ENCODE measurements at regions not wholly inside any gene's neighbourhood (a gene's known extent, or its start where the extent isn't known, plus 50 kb on each side); places are given as distances from the start of the nearest gene placed in this dataset.

DNA sequence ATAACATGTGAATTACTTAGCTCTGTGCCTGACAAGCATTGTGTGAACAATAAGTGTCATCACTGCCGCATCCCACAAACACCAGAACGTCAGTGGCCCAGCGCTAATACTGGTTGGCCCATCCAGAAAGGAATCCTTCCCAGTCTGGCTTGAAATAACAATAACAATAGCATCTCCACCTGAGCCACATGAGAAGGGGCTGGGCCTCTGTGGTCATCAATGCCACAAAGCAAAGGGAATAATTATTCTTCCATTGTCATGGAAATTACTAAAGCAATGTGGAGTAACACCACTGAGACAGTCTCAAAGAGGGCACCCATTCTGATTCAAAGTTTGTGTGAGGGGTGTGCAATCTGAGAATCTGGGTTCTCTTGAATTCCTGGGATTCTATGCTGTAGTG is 105.7 kb upstream of the INHBA start:
- in situ Hi-C loops (cut with MboI; ENCODE audit: low pct_unique_long_range_greater_than_20kb, low sequenced_read_pairs, unreplicated experiment) = no loop called here
- TF ChIP-seq, protein P1, sequence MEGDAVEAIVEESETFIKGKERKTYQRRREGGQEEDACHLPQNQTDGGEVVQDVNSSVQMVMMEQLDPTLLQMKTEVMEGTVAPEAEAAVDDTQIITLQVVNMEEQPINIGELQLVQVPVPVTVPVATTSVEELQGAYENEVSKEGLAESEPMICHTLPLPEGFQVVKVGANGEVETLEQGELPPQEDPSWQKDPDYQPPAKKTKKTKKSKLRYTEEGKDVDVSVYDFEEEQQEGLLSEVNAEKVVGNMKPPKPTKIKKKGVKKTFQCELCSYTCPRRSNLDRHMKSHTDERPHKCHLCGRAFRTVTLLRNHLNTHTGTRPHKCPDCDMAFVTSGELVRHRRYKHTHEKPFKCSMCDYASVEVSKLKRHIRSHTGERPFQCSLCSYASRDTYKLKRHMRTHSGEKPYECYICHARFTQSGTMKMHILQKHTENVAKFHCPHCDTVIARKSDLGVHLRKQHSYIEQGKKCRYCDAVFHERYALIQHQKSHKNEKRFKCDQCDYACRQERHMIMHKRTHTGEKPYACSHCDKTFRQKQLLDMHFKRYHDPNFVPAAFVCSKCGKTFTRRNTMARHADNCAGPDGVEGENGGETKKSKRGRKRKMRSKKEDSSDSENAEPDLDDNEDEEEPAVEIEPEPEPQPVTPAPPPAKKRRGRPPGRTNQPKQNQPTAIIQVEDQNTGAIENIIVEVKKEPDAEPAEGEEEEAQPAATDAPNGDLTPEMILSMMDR (IDR thresholded peaks at IDR 0.05; ENCODE audit: extremely low read depth, insufficient read depth, missing control alignments) = no peak
- no peak for DNase-seq (ENCODE audit: low spot score)

DNA sequence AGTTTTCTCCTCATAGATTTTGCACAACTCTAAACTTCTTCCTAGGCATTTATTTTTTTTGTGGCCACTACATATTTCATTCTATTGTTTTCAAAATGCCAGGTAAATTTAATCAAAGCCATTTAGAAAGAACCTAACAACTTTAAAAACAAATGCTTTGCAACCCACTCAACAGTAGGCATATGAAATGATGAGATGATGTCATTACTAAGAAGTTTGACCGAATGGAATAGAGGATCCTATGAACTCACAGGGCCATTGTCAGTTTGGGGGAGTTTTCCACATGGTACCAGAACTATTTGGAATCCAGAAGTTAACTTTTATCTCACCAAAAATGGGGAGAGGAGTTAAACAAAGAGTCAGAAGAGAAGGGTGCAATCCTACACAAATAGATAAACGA is 100.7 kb upstream of the INHBA start:
- in situ Hi-C loops (cut with MboI; ENCODE audit: low pct_unique_long_range_greater_than_20kb, low sequenced_read_pairs, unreplicated experiment) = no loop called here
- no peak for DNase-seq (ENCODE audit: low spot score)
- TF ChIP-seq, protein P1 (IDR thresholded peaks at IDR 0.05; ENCODE audit: extremely low read depth, insufficient read depth, missing control alignments) = no peak

DNA sequence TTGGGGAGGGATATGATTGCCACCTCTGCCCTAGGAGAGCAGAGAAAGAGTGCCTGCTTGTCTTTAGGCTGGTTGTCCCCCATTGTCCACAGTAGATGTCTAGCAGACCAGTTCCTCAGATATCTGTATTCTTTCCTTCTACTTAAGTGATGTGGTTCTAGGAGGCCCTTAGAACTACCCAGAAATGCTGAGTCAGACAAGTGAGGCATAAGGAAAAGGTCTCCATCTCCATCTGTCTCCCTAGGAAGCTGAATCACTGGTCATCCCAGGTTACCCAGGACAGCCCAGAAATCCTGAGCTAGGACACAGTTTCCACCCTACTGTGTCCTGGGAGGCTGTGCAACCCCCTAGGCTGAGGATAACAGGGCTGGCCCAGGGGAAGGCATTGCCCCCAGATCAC is 93.4 kb upstream of the INHBA start:
- TF ChIP-seq, protein P1 (IDR thresholded peaks at IDR 0.05; ENCODE audit: extremely low read depth, insufficient read depth, missing control alignments) = no peak
- in situ Hi-C loops (cut with MboI; ENCODE audit: low pct_unique_long_range_greater_than_20kb, low sequenced_read_pairs, unreplicated experiment) = no loop called here
- DNase-seq (ENCODE audit: low spot score) = no peak

DNA sequence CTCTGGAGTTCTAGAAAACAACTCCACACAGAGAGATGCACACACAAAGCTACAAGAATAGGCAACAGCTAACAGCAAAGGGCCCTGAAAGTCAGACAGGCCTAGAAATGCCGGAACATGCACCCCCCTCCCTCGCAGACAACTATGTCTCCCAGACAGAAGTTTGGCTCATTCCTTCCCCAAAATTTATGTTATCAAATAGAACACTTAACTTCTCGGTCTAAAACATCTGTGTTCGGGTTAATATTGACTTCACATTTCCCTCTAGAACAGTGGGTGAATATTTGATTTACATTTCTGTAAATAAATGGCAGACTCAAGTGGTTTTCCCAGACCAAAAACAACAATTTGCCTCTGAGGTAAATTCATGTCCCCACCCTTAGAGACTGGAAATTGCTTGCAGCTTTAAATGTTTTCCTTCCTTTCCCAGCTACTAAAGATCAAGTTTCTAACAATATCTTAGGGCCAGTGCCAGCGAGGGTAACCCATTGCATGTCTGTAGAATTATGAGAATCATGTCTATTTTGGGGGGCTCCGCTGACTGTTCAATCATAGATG is 92.5 kb upstream of the INHBA start:
- in situ Hi-C loops (cut with MboI; ENCODE audit: low pct_unique_long_range_greater_than_20kb, low sequenced_read_pairs, unreplicated experiment) = no loop called here
- TF ChIP-seq, protein P1 (IDR thresholded peaks at IDR 0.05; ENCODE audit: extremely low read depth, insufficient read depth, missing control alignments) = no peak
- no peak for DNase-seq (ENCODE audit: low spot score)

DNA sequence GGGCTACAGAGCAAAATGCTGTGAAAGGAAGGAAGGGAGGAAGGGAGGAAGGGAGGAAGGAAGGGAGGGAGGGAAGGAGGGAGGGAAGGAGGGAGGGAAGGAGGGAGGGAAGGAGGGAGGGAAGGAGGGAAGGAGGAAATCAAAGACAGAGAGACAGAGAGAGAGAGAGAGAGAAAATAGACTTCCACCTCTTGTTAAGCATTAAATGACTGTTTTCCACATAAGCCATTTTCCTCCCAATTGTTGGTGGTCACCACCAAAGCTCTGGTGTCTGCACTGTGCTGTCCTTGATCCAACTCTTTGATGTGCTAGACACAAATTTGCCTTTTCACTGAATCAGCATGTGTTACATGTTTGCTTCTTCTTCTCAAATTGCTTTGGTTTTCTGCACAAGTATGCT is 90.7 kb upstream of the INHBA start:
- TF ChIP-seq, protein P1 (IDR thresholded peaks at IDR 0.05; ENCODE audit: extremely low read depth, insufficient read depth, missing control alignments) = no peak
- in situ Hi-C loops (cut with MboI; ENCODE audit: low pct_unique_long_range_greater_than_20kb, low sequenced_read_pairs, unreplicated experiment) = no loop called here
- DNase-seq (ENCODE audit: low spot score) = no peak

DNA sequence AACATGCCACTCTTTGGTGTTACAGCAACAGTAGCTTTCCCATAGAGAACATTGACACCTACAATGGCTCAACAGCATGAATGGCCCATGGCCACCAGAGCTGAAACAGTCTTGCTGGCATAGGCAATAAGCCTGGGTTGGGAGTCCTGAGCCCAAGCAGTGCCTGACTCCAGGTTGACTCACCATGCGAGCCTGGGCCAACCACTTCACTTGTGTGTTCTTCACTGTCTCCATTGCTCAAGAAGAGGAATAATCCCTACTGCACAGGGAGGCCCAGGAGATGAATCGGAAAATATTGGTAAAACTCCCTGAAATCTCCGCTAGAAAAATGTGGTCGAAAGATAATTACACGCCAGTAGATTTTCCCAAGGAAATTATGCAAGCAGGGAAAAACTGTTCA is 89.2 kb upstream of the INHBA start:
- in situ Hi-C loops (cut with MboI; ENCODE audit: low pct_unique_long_range_greater_than_20kb, low sequenced_read_pairs, unreplicated experiment) = no loop called here
- TF ChIP-seq, protein P1 (IDR thresholded peaks at IDR 0.05; ENCODE audit: extremely low read depth, insufficient read depth, missing control alignments) = no peak
- DNase-seq (ENCODE audit: low spot score) = no peak

DNA sequence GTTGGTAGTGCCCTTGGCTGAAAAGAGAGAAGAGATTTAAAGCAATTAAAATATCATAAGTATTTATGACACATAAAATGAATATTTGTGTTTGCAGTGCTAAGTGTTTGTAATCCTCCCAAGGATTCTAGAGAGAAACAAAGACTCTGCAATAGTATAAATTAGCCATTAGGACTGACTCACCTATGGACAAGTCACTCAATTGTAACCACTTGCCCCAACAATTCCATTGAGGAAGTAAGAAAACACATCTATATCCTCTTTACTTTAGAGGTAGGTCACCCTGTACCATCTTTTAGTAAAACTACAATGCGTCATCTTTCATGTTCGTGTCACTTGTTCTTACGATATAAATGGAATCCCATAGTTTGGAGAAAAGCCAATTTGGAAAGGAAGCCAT is 85.7 kb upstream of the INHBA start:
- no peak for DNase-seq (ENCODE audit: low spot score)
- TF ChIP-seq, protein P1 (IDR thresholded peaks at IDR 0.05; ENCODE audit: extremely low read depth, insufficient read depth, missing control alignments) = no peak
- in situ Hi-C loops (cut with MboI; ENCODE audit: low pct_unique_long_range_greater_than_20kb, low sequenced_read_pairs, unreplicated experiment) = no loop called here
